OCI-LY3 (cell line): ENCODE measurements at regions not wholly inside any gene's neighbourhood (a gene's known extent, or its start where the extent isn't known, plus 50 kb on each side); places are given as distances from the start of the nearest gene placed in this dataset.

Experiments used
- H2AFZ ChIP-seq: fragments of 200-600, 300-600 bp; shearing (Covaris generic); 2 replicates; pipeline ENCODE4 v1.6.0; 2014; ENCODE audit warnings: antibody characterized with exemption, low read depth, low read length
- H3K27ac ChIP-seq: fragments of 200-600, 300-600 bp; sonication (generic); 2 replicates; pipeline ENCODE4 v1.5.1; 2014; ENCODE audit warnings: mild to moderate bottlenecking, low read length, moderate library complexity, mixed read lengths
- H3K27me3 ChIP-seq: fragments of 200-600, 300-600 bp; sonication (generic); 2 replicates; pipeline ENCODE4 v1.6.1; 2014; ENCODE audit warnings: low read depth, low read length, mixed read lengths
- H3K36me3 ChIP-seq: fragments of 200-600, 300-600 bp; sonication (generic); replicated peaks from 2 replicates; pipeline ENCODE3; 2014; ENCODE audit warnings: low read depth, low read length, mixed read lengths
- H3K4me1 ChIP-seq: fragments of 300-600, 200-600 bp; sonication (generic); 2 replicates; pipeline ENCODE4 v1.6.1; 2014; ENCODE audit warnings: low read length, mixed read lengths
- H3K4me2 ChIP-seq: fragments of 200-600, 300-600 bp; sonication (generic); 2 replicates; pipeline ENCODE4 v1.6.1; 2014; ENCODE audit warnings: low read length, mixed read lengths
- H3K4me3 ChIP-seq: fragments of 300-600, 200-600 bp; sonication (generic); 2 replicates; pipeline ENCODE4 v1.5.1; 2014; ENCODE audit warnings: antibody characterized with exemption, mild to moderate bottlenecking, low read length, moderate library complexity
- H3K79me2 ChIP-seq: fragments of 300-600, 200-600 bp; shearing (Covaris generic); 2 replicates; pipeline ENCODE4 v1.6.1; 2014; ENCODE audit warnings: mild to moderate bottlenecking, low read length, mixed read lengths
- H3K9ac ChIP-seq: fragments of 300-600, 200-600 bp; shearing (Covaris generic); 2 replicates; pipeline ENCODE4 v1.6.0; 2014; ENCODE audit warnings: mild to moderate bottlenecking, low read length, moderate library complexity
- H3K9me3 ChIP-seq: fragments of 200-600, 300-600 bp; shearing (Covaris generic); 2 replicates; pipeline ENCODE4 v1.6.1; 2014; ENCODE audit warnings: low read length, mixed read lengths; ENCODE audit not compliant: insufficient read depth
- H4K20me1 ChIP-seq: fragments of 200-600, 300-600 bp; sonication (generic); 2 replicates; pipeline ENCODE4 v1.6.1; 2016; ENCODE audit warnings: low read length, mixed read lengths; ENCODE audit not compliant: insufficient read depth
- CTCF ChIP-seq: fragments of 200-600, 300-600 bp; sonication (generic); IDR thresholded peaks from 2 replicates; pipeline ENCODE4 v1.5.1; 2014; ENCODE audit warnings: antibody characterized with exemption, low read length, low read depth
- EZH2phosphoT487 ChIP-seq: fragments of 200-600 bp; shearing (Covaris generic); IDR thresholded peaks from 2 replicates; pipeline ENCODE4 v1.6.1; 2018; ENCODE audit warnings: antibody characterized with exemption, mixed run types, low read depth

GRCh38 chr18:14925281-14925709, 177.3 kb downstream of the ANKRD30B start:
- H2AFZ ChIP-seq = no peak overlapping the region
- no peaks in the 10 kb centered on the region for H3K36me3 ChIP-seq
- no peaks in the 10 kb centered on the region for H4K20me1 ChIP-seq
- H3K9ac ChIP-seq = no peak overlapping the region
- H3K4me2 ChIP-seq = no peak overlapping the region
- peaks cover 3% of the 10 kb centered on the region; the same call in 1 of the 2 replicates for H3K4me1 ChIP-seq
- no peaks in the 10 kb centered on the region for H3K9me3 ChIP-seq
- H3K27me3 ChIP-seq = no peaks in the 10 kb centered on the region
- TF ChIP-seq CTCF = no peak
- no peak overlapping the region for H3K27ac ChIP-seq
- no peak overlapping the region for H3K4me3 ChIP-seq
- no peaks in the 10 kb centered on the region for H3K79me2 ChIP-seq

DNA sequence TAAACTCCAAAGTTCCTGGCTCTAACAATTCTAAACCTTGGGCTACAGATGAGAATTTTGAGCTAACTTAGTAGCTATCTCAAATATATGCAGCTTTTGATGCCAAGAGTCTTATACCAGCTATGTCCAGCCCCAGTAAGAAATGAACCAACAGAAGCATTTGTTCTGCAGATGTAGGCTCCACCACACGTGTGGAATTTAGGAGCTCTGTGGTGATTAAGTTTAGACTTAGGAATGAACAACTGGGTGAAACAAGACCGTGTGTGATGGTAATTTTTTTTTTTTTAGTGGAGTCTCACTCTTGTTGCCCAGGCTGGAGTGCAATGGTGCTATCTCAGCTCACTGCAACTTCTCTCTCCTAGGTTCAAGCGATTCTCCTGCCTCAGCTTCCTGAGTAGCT, 179.7 kb downstream of the ANKRD30B start:
- H3K79me2 ChIP-seq = no peaks in the 10 kb centered on the region
- no peak overlapping the region for H3K4me3 ChIP-seq
- peaks cover 3% of the 10 kb centered on the region; the same call in 1 of the 2 replicates for H3K4me1 ChIP-seq
- H3K36me3 ChIP-seq = no peaks in the 10 kb centered on the region
- H3K27me3 ChIP-seq = no peaks in the 10 kb centered on the region
- H3K9me3 ChIP-seq = no peaks in the 10 kb centered on the region
- no peaks in the 10 kb centered on the region for H4K20me1 ChIP-seq
- no peak overlapping the region for H2AFZ ChIP-seq
- H3K27ac ChIP-seq = no peak overlapping the region
- no peak overlapping the region for H3K4me2 ChIP-seq
- no peak for TF ChIP-seq EZH2phosphoT487
- no peak for TF ChIP-seq CTCF
- H3K9ac ChIP-seq = no peak overlapping the region

DNA sequence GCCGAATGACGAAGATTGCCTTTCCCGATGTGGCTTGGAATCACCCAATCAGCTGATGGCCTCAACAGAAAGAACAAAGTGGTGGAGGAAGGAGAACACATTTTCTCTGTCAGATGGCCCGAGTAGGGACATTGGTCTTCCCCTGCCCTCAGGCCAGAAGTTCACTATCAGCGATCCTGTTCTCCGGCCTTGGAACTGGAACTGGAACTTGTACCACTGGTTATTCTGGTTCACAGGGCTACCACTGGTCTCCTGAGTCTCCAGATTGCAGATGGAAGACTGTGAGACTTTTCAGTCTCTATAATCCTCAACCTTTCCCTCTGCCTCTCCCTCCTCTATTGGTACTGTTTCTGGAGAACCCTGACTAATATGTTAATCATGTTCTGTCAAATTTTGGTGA, 180.4 kb downstream of the ANKRD30B start:
- Histone ChIP-seq H3K27me3 (no peaks in the 10 kb centered on the region), H3K4me2 (no peak overlapping the region), H3K9ac (no peak overlapping the region), H3K36me3 (no peaks in the 10 kb centered on the region), H3K4me1 (peaks cover 3% of the 10 kb centered on the region; the same call in 1 of the 2 replicates), H3K4me3 (no peak overlapping the region), H3K27ac (no peak overlapping the region), H2AFZ (no peak overlapping the region), H3K79me2 (no peaks in the 10 kb centered on the region), H3K9me3 (no peaks in the 10 kb centered on the region), H4K20me1 (no peaks in the 10 kb centered on the region)
- TF ChIP-seq EZH2phosphoT487 = no peak
- no peak for TF ChIP-seq CTCF

- Histone ChIP-seq H2AFZ (no peak overlapping the region), H3K4me1 (peaks cover 3% of the 10 kb centered on the region; the same call in 1 of the 2 replicates), H3K27me3 (no peaks in the 10 kb centered on the region), H3K4me3 (no peak overlapping the region), H3K27ac (no peak overlapping the region), H3K79me2 (no peaks in the 10 kb centered on the region), H3K9ac (no peak overlapping the region), H3K36me3 (no peaks in the 10 kb centered on the region), H3K9me3 (no peaks in the 10 kb centered on the region), H4K20me1 (no peaks in the 10 kb centered on the region), H3K4me2 (no peak overlapping the region)
- no peak for TF ChIP-seq CTCF
- TF ChIP-seq EZH2phosphoT487 = no peak
Observed at GRCh38 chr18:14930076-14930475, 182.1 kb downstream of the ANKRD30B start.
